Body of pancreas (tissue), 4 donors: ENCODE measurements at regions not wholly inside any gene's neighbourhood (a gene's known extent, or its start where the extent isn't known, plus 50 kb on each side); places are given as distances from the start of the nearest gene placed in this dataset.

ENCODE experiments used
- CTCF ChIP-seq, 7 experiments: fragments of 450-650 bp in 4 of 7; fragments of 200-600 bp in 3 of 7; sonication (generic) in 3 of 7; IDR thresholded peaks; one replicate each; pipeline ENCODE4 v1.5.1; 2016 to 2019; ENCODE audit warnings: antibody characterized with exemption in 7 of 7
- POLR2A ChIP-seq, 3 donors: fragments of 450-650 bp; IDR thresholded peaks; one replicate each; pipeline ENCODE4 v1.6.1; 2016; ENCODE audit warnings: antibody characterized with exemption in 3 of 3, mild to moderate bottlenecking in 2 of 3

DNA sequence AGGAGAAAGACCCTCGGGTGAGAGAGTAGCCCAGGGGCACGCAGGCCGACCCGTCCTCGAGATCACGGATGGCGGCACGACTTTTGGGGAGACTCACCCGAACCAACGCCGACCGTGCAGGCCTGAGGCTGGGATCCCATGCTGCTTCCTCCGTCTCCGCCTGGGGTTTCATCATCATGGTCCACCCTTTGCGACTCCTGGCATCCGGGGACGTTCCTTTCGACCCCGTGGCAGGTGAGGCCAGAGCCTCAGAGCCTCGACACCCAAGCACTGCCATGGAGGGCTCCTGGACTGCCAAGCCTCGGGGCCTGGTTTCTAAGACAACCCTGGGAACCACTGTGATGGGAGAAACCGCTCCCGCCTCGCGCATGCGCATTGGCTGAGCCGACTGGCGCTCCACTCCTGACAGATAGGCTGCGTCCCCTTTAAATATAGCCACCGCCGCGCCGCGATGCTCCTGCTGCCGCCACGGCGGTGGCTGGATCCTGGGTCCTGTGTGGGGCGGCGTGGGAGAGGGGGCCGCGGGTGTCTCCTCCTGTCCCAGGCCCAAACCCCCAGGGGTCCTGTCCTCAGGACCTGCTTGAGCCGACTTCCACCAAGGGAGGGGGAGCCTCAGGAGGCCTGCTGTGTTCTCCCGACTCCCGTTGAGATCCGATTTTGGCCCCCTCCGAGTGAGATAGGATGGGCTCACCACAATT lies 481.6 kb downstream of the SPATA31A7 start:
- TF ChIP-seq CTCF (IDR thresholded peaks at IDR 0.05) (no peak), POLR2A (IDR thresholded peaks at IDR 0.05) (no peak)
